SK-N-MC (cell line): ENCODE measurements at regions not wholly inside any gene's neighbourhood (a gene's known extent, or its start where the extent isn't known, plus 50 kb on each side); places are given as distances from the start of the nearest gene placed in this dataset.
"Not testable (repeated sequence)": the region's sequence is repeated elsewhere in the genome, so short reads cannot be mapped to it uniquely, and the experiment has no call there.

Experiments
- DNase-seq: peaks from one replicate; pipeline ENCODE4 v3.0.0-alpha.2; 2011; ENCODE audit warnings: low read depth, low spot score
- H3K27ac ChIP-seq: fragments of 200-600 bp; sonication (generic); 2 replicates; pipeline ENCODE4 v1.5.1; 2016; ENCODE audit warnings: mixed run types
- H3K36me3 ChIP-seq: fragments of 200-600 bp; sonication (generic); 2 replicates; pipeline ENCODE4 v1.6.1; 2017; ENCODE audit warnings: antibody characterized with exemption, low read length, mixed read lengths; ENCODE audit not compliant: insufficient read depth
- H3K4me3 ChIP-seq: fragments of 200-600 bp; sonication (generic); 2 replicates; pipeline ENCODE4 v1.5.1; 2016
- H3K9ac ChIP-seq: fragments of 200-600 bp; sonication (generic); 2 replicates; pipeline ENCODE4 v1.8.0; 2017; ENCODE audit warnings: mixed run types, mixed read lengths; ENCODE audit not compliant: insufficient read length
- H3K9me3 ChIP-seq: fragments of 200-600 bp; sonication (generic); 2 replicates; pipeline ENCODE4 v1.6.1; 2017; ENCODE audit warnings: low read depth, mild to moderate bottlenecking, antibody characterized with exemption, low read length, moderate library complexity, mixed read lengths
- EZH2 ChIP-seq: fragments of 200-600 bp; sonication (generic); IDR thresholded peaks from one replicate; pipeline ENCODE4 v1.6.1; 2017; ENCODE audit warnings: antibody characterized with exemption
- FOXP2 ChIP-seq: optimal IDR thresholded peaks from 2 replicates; pipeline ENCODE3; 2011; ENCODE audit warnings: mild to moderate bottlenecking, moderate library complexity; ENCODE audit not compliant: insufficient read depth; ENCODE audit errors: extremely low read length, control extremely low read depth
- POLR2AphosphoS5 ChIP-seq: IDR thresholded peaks from 2 replicates; pipeline ENCODE4 v1.6.1; 2012; ENCODE audit warnings: mild to moderate bottlenecking, low read depth, low read length, borderline replicate concordance

- DNase-seq: no peak
- H3K27ac ChIP-seq: no peak overlapping the region
- H3K9ac ChIP-seq: no peak overlapping the region
- no peak overlapping the region for H3K4me3 ChIP-seq
- H3K36me3 ChIP-seq: no peaks in the 10 kb centered on the region
- H3K9me3 ChIP-seq: no peaks in the 10 kb centered on the region
- TF ChIP-seq FOXP2 (no peak), POLR2AphosphoS5 (no peak), EZH2 (no peak)
These were observed 258.9 kb upstream of the OSR1 start for GRCh38 chr2:19617257-19617848.

DNA sequence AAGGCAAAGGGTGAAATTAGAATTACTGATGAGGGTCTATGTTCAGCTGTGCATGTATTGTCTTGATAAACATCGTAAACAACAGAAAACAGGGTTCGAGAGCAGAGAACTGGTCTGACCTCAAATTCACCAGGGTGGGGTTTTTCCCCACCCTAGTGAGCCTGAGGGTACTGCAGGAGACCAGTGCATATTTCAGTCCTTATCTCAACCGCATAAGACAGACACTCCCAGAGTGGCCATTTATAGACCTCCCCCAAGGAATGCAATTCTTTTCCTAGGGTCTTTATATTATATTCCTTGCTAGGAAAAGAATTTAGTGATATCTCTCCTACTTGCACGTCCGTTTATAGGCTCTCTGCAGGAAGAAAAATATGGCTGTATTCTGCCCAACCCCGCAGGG lies 257.0 kb upstream of the OSR1 start:
- H3K36me3 ChIP-seq, H3K9me3 ChIP-seq, H3K27ac ChIP-seq, H3K9ac ChIP-seq, H3K4me3 ChIP-seq, DNase-seq: not testable (repeated sequence)

DNA sequence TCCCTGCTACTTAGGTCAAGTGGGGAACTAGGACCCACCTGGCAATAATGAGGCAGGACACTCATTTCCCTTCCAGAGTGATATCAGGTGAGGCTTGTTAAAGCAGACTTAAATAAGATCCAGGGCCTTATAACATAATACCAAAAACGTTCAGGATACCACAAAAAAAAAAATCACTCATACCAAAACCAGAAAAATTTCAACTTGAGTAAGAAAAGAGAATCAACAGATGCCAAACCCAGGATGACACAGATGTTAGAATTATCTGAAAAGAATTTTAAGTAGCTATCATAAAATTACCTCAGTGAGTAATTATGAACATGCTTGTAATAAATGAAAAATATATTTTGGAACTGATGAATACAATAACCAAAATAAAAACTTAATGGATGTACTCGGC lies 255.6 kb upstream of the OSR1 start:
- TF ChIP-seq EZH2 (no peak), POLR2AphosphoS5 (no peak), FOXP2 (no peak)
- Histone ChIP-seq H3K9me3 (no peaks in the 10 kb centered on the region), H3K4me3 (no peak overlapping the region), H3K9ac (no peak overlapping the region), H3K27ac (no peak overlapping the region), H3K36me3 (no peaks in the 10 kb centered on the region)
- no peak for DNase-seq

GRCh38 chr2:19611491-19612332 lies 253.3 kb upstream of the OSR1 start:
- Histone ChIP-seq H3K36me3 (no peaks in the 10 kb centered on the region), H3K27ac (no peak overlapping the region), H3K9me3 (no peaks in the 10 kb centered on the region), H3K9ac (no peak overlapping the region), H3K4me3 (no peak overlapping the region)
- TF ChIP-seq POLR2AphosphoS5: no peak
- no peak for TF ChIP-seq EZH2
- TF ChIP-seq FOXP2: no peak
- DNase-seq: no peak

DNA sequence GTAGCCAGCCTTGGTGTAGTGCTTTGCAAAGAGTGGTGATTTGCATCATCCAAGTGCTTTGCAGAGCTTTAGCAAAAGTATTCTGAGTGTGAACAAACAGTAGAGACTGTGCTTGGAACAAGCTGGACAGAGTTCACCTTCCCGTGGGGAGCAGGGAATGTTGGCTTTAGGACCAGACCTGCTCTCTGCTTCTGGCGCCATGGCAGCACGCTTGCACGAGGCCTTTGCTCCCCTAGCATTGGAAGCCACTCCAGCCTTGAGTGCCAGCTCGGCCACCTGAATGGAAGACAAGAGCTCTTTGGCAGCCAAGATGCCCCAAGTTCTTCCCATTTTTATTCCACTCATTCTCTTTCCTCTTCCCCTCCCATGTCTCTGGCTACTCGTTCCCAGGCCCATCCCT lies 250.8 kb upstream of the OSR1 start:
- no peak overlapping the region for H3K9ac ChIP-seq
- H3K9me3 ChIP-seq: no peaks in the 10 kb centered on the region
- H3K4me3 ChIP-seq: no peak overlapping the region
- no peak overlapping the region for H3K27ac ChIP-seq
- no peak for DNase-seq
- no peaks in the 10 kb centered on the region for H3K36me3 ChIP-seq
- TF ChIP-seq EZH2 (no peak), FOXP2 (no peak), POLR2AphosphoS5 (no peak)

DNA sequence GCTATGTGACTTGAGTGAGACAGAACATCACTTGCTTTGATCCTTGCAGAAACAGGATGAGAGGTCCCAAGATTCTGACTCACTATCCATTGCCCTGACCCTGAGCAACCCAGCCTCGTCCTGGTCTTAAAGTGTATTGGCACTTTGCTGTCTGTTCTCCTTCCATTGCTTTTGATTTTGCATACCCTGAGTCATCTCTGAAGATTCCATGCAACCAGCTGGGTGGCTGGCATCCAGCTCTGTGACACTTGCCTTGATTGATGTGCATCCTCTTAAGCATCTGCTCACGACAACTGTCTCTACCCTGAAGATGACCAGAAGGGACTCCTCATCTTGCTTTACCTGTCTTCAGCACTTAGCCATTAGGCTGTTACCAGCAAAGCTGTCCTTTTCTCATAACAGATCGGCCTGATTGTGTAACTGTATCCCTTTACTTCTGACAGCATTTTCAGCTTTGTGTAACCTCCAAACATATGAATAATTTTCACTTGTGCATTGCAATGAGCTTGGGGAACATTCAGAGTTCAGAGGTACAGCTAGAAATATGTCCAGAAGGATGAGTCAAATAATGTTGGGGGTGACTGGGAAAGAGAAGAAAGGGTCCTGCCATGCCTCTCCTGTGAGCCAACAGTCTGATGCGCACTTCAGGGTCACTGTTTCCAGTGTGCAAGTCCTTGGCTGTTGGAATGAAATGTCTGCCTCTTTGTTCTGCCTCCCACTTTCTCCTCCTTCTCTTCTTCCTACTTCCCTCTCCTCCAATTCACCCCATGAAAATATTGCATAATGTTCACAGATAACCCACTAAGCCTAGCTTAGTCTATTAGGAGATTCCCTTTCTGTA lies 249.7 kb upstream of the OSR1 start:
- DNase-seq: no peak
- Histone ChIP-seq H3K36me3 (no peaks in the 10 kb centered on the region), H3K9me3 (no peaks in the 10 kb centered on the region), H3K9ac (no peak overlapping the region), H3K4me3 (no peak overlapping the region), H3K27ac (no peak overlapping the region)
- TF ChIP-seq EZH2: no peak
- TF ChIP-seq FOXP2: no peak
- no peak for TF ChIP-seq POLR2AphosphoS5

- no peak overlapping the region for H3K4me3 ChIP-seq
- H3K9me3 ChIP-seq: no peaks in the 10 kb centered on the region
- no peak overlapping the region for H3K9ac ChIP-seq
- no peak overlapping the region for H3K27ac ChIP-seq
- no peaks in the 10 kb centered on the region for H3K36me3 ChIP-seq
- TF ChIP-seq EZH2 (no peak), POLR2AphosphoS5 (no peak)
- DNase-seq: no peak
These were observed 249.0 kb upstream of the OSR1 start for GRCh38 chr2:19607400-19607799.

DNA sequence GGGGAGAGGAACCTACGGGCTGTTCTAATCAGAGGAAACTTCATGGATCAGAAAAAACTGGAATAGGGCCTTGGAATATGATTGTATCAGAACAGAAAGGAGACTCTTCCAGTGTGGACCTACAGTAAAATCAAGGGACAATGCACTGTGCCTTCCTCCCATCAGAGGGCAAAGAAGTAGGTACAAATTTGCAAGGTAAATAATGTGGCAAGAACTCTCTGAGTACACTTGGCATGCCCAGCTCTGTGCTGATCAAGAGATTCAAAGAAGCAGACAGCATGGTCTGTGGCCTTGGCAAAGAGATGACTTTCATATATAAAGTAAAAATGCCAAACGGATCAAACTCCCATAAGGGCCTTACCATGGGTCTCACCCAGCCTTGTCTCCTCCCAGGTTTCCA lies 242.6 kb upstream of the OSR1 start:
- Histone ChIP-seq H3K9ac (no peak overlapping the region), H3K9me3 (no peaks in the 10 kb centered on the region), H3K36me3 (no peaks in the 10 kb centered on the region), H3K4me3 (no peak overlapping the region), H3K27ac (no peak overlapping the region)
- DNase-seq: no peak
- TF ChIP-seq FOXP2: no peak
- TF ChIP-seq EZH2: no peak
- no peak for TF ChIP-seq POLR2AphosphoS5

- Histone ChIP-seq H3K9me3 (no peaks in the 10 kb centered on the region), H3K9ac (no peak overlapping the region), H3K36me3 (no peaks in the 10 kb centered on the region), H3K27ac (no peak overlapping the region), H3K4me3 (no peak overlapping the region)
- no peak for TF ChIP-seq FOXP2
- TF ChIP-seq POLR2AphosphoS5: no peak
- TF ChIP-seq EZH2: no peak
- no peak for DNase-seq
These were observed 242.1 kb upstream of the OSR1 start for GRCh38 chr2:19600506-19600905.
